ENCODE measurements at regions not wholly inside any gene's neighbourhood (a gene's known extent, or its start where the extent isn't known, plus 50 kb on each side); places are given as distances from the start of the nearest gene placed in this dataset.
"Not testable (repeated sequence)": the region's sequence is repeated elsewhere in the genome, so short reads cannot be mapped to it uniquely, and the experiment has no call there.

GRCh38 chr2:64934530-64934929 lies 54.7 kb upstream of the SLC1A4 start:
- Histone ChIP-seq H3K36me3 (ENCODE audit: control insufficient read depth, low read depth, low read length) (no peaks in the 10 kb centered on the region), H3K4me3 (ENCODE audit: low read length) (no peak overlapping the region), H3K9ac (ENCODE audit: low read length) (no peak overlapping the region), H3K4me1 (ENCODE audit: control insufficient read depth, low read depth, low read length) (peaks cover 4% of the 10 kb centered on the region), H3K27ac (ENCODE audit: low read length) (no peak overlapping the region), H3K27me3 (ENCODE audit: control insufficient read depth, insufficient read depth, low read length) (no peaks in the 10 kb centered on the region), H3K9me3 (ENCODE audit: control insufficient read depth, low read depth, low read length) (no peaks in the 10 kb centered on the region)

GRCh38 chr2:64936809-64937208 lies 52.4 kb upstream of the SLC1A4 start:
- no peaks in the 10 kb centered on the region for H3K36me3 ChIP-seq (ENCODE audit: control insufficient read depth, low read depth, low read length)
- H3K4me1 ChIP-seq (ENCODE audit: control insufficient read depth, low read depth, low read length), result peaks cover 4% of the 10 kb centered on the region
- no peak overlapping the region for H3K27ac ChIP-seq (ENCODE audit: low read length)
- H3K9me3 ChIP-seq (ENCODE audit: control insufficient read depth, low read depth, low read length), result no peaks in the 10 kb centered on the region
- no peak overlapping the region for H3K4me3 ChIP-seq (ENCODE audit: low read length)
- H3K27me3 ChIP-seq (ENCODE audit: control insufficient read depth, insufficient read depth, low read length), result no peaks in the 10 kb centered on the region
- no peak overlapping the region for H3K9ac ChIP-seq (ENCODE audit: low read length)

GRCh38 chr2:64937314-64937686 lies 51.9 kb upstream of the SLC1A4 start:
- H3K9ac ChIP-seq (ENCODE audit: low read length); H3K4me1 ChIP-seq (ENCODE audit: control insufficient read depth, low read depth, low read length); H3K27me3 ChIP-seq (ENCODE audit: control insufficient read depth, insufficient read depth, low read length); H3K36me3 ChIP-seq (ENCODE audit: control insufficient read depth, low read depth, low read length); H3K9me3 ChIP-seq (ENCODE audit: control insufficient read depth, low read depth, low read length); H3K4me3 ChIP-seq (ENCODE audit: low read length); H3K27ac ChIP-seq (ENCODE audit: low read length): not testable (repeated sequence)

GRCh38 chr2:64937687-64938491 lies 51.3 kb upstream of the SLC1A4 start:
- no peak overlapping the region for H3K4me3 ChIP-seq (ENCODE audit: low read length)
- no peak overlapping the region for H3K9ac ChIP-seq (ENCODE audit: low read length)
- H3K27me3 ChIP-seq (ENCODE audit: control insufficient read depth, insufficient read depth, low read length), result no peaks in the 10 kb centered on the region
- no peaks in the 10 kb centered on the region for H3K36me3 ChIP-seq (ENCODE audit: control insufficient read depth, low read depth, low read length)
- peaks cover 4% of the 10 kb centered on the region for H3K4me1 ChIP-seq (ENCODE audit: control insufficient read depth, low read depth, low read length)
- H3K9me3 ChIP-seq (ENCODE audit: control insufficient read depth, low read depth, low read length), result no peaks in the 10 kb centered on the region
- no peak overlapping the region for H3K27ac ChIP-seq (ENCODE audit: low read length)

GRCh38 chr2:64938607-64939285 lies 50.5 kb upstream of the SLC1A4 start:
- Histone ChIP-seq H3K36me3 (ENCODE audit: control insufficient read depth, low read depth, low read length) (no peaks in the 10 kb centered on the region), H3K27ac (ENCODE audit: low read length) (no peak overlapping the region), H3K9ac (ENCODE audit: low read length) (no peak overlapping the region), H3K9me3 (ENCODE audit: control insufficient read depth, low read depth, low read length) (no peaks in the 10 kb centered on the region), H3K27me3 (ENCODE audit: control insufficient read depth, insufficient read depth, low read length) (no peaks in the 10 kb centered on the region), H3K4me3 (ENCODE audit: low read length) (no peak overlapping the region), H3K4me1 (ENCODE audit: control insufficient read depth, low read depth, low read length) (peaks cover 4% of the 10 kb centered on the region)

GRCh38 chr2:64939332-64939917 lies 49.8 kb upstream of the SLC1A4 start:
- H3K9ac ChIP-seq (ENCODE audit: low read length), result no peak overlapping the region
- no peaks in the 10 kb centered on the region for H3K27me3 ChIP-seq (ENCODE audit: control insufficient read depth, insufficient read depth, low read length)
- peaks cover 4% of the 10 kb centered on the region for H3K4me1 ChIP-seq (ENCODE audit: control insufficient read depth, low read depth, low read length)
- H3K9me3 ChIP-seq (ENCODE audit: control insufficient read depth, low read depth, low read length), result no peaks in the 10 kb centered on the region
- no peak overlapping the region for H3K4me3 ChIP-seq (ENCODE audit: low read length)
- no peaks in the 10 kb centered on the region for H3K36me3 ChIP-seq (ENCODE audit: control insufficient read depth, low read depth, low read length)
- H3K27ac ChIP-seq (ENCODE audit: low read length), result no peak overlapping the region
